Neural cell (in vitro differentiated cells): ENCODE measurements at regions not wholly inside any gene's neighbourhood (a gene's known extent, or its start where the extent isn't known, plus 50 kb on each side); places are given as distances from the start of the nearest gene placed in this dataset.

ENCODE experiments used
- CTCF ChIP-seq: fragments of 450-650 bp; IDR thresholded peaks from 2 replicates; pipeline ENCODE4 v1.5.1; 2014; ENCODE audit warnings: antibody characterized with exemption, mild to moderate bottlenecking, moderate library complexity; ENCODE audit not compliant: poor library complexity, severe bottlenecking
- EP300 ChIP-seq: fragments of 450-650 bp; conservative IDR thresholded peaks from 2 replicates; pipeline ENCODE4 v1.6.1; 2014; ENCODE audit warnings: antibody characterized with exemption, mild to moderate bottlenecking, moderate library complexity; ENCODE audit not compliant: poor library complexity, severe bottlenecking
- EZH2 ChIP-seq: fragments of 200-600, 300-800 bp; shearing (Covaris generic), sonication (generic); IDR thresholded peaks from 2 replicates; pipeline ENCODE4 v1.6.1; 2014; ENCODE audit warnings: antibody characterized with exemption, low read length, borderline replicate concordance, mild to moderate bottlenecking; ENCODE audit not compliant: insufficient read depth, poor library complexity, severe bottlenecking
- MXI1 ChIP-seq: fragments of 450-650 bp; conservative IDR thresholded peaks from 2 replicates; pipeline ENCODE4 v1.6.1; 2014; ENCODE audit warnings: antibody characterized with exemption, mild to moderate bottlenecking; ENCODE audit not compliant: poor library complexity, severe bottlenecking
- POLR2AphosphoS5 ChIP-seq: IDR thresholded peaks from 2 replicates; pipeline ENCODE4 v1.6.1; 2012
- RAD21 ChIP-seq: fragments of 450-650 bp; conservative IDR thresholded peaks from 2 replicates; pipeline ENCODE4 v1.6.1; 2014; ENCODE audit warnings: antibody characterized with exemption, mild to moderate bottlenecking, moderate library complexity
- REST ChIP-seq: IDR thresholded peaks from 2 replicates; pipeline ENCODE4 v1.6.1; 2012; ENCODE audit warnings: borderline replicate concordance
- SMC3 ChIP-seq: fragments of 450-650 bp; conservative IDR thresholded peaks from 2 replicates; pipeline ENCODE4 v1.6.1; 2014; ENCODE audit warnings: antibody characterized with exemption, mild to moderate bottlenecking, moderate library complexity; ENCODE audit not compliant: poor library complexity
- TAF1 ChIP-seq: IDR thresholded peaks from 2 replicates; pipeline ENCODE4 v1.6.1; 2012; ENCODE audit warnings: low read depth

GRCh38 chr9:16120231-16120641 lies 567.4 kb downstream of the CCDC171 start:
- TF ChIP-seq CTCF = no peak
- no peak for TF ChIP-seq EP300
- no peak for TF ChIP-seq TAF1
- TF ChIP-seq EZH2 = no peak
- TF ChIP-seq POLR2AphosphoS5 = no peak
- no peak for TF ChIP-seq REST
- no peak for TF ChIP-seq MXI1
- TF ChIP-seq SMC3 = no peak
- TF ChIP-seq RAD21 = no peak
